WTC11 (cell line): ENCODE measurements at regions not wholly inside any gene's neighbourhood (a gene's known extent, or its start where the extent isn't known, plus 50 kb on each side); places are given as distances from the start of the nearest gene placed in this dataset.
"Not testable (repeated sequence)": the region's sequence is repeated elsewhere in the genome, so short reads cannot be mapped to it uniquely, and the experiment has no call there.

Experiments
- ATAC-seq: fragments of 200-7000 bp; cut with Tn5 transposase; 2 replicates; pipeline ENCODE4 v1.10.0; 2021; ENCODE audit warnings: mild to moderate bottlenecking, moderate library complexity
- CTCF ChIA-PET: fragments of 300-600 bp; sonication (Branson Sonifier 250); formaldehyde crosslinking; loops from one replicate; lab custom pipeline; 2021; ENCODE audit warnings: antibody characterized with exemption; lab: Charles Lee
- POLR2A ChIA-PET: fragments of 350-600 bp; sonication (Branson Sonifier 250); formaldehyde crosslinking; loops from one replicate; lab custom pipeline; 2021; ENCODE audit warnings: antibody characterized with exemption; lab: Charles Lee
- DNase-seq: peaks from one replicate; pipeline ENCODE4 v3.0.0; 2021; ENCODE audit warnings: low spot score
- H3K27ac Mint-ChIP-seq: 2 replicates; pipeline ENCODE4 v1.8.0; 2021; ENCODE audit warnings: mixed read lengths
- H3K27me3 Mint-ChIP-seq: 2 replicates; pipeline ENCODE4 v1.8.0; 2021; ENCODE audit warnings: low read depth, mild to moderate bottlenecking, moderate library complexity, mixed read lengths
- H3K36me3 Mint-ChIP-seq: 2 replicates; pipeline ENCODE4 v1.8.0; 2021; ENCODE audit warnings: mixed read lengths
- H3K4me1 Mint-ChIP-seq: 2 replicates; pipeline ENCODE4 v1.8.0; 2022; ENCODE audit warnings: mixed read lengths
- H3K4me3 Mint-ChIP-seq: 2 replicates; pipeline ENCODE4 v1.8.0; 2021; ENCODE audit warnings: mild to moderate bottlenecking, moderate library complexity, mixed read lengths
- H3K9me3 Mint-ChIP-seq: 2 replicates; pipeline ENCODE4 v1.8.0; 2021; ENCODE audit warnings: mixed read lengths
- ATF6 ChIP-seq: sonication (generic); formaldehyde crosslinking; IDR thresholded peaks from 2 replicates; pipeline ENCODE4 v1.8.1; 2023; ENCODE audit warnings: mild to moderate bottlenecking, missing genetic modification reagents
- ETV6 ChIP-seq: sonication (generic); formaldehyde crosslinking; IDR thresholded peaks from 2 replicates; pipeline ENCODE4 v1.8.1; 2022; ENCODE audit warnings: mild to moderate bottlenecking, missing genetic modification reagents
- FOXK1 ChIP-seq: sonication (generic); formaldehyde crosslinking; IDR thresholded peaks from 2 replicates; pipeline ENCODE4 v1.8.0; 2022; ENCODE audit warnings: mild to moderate bottlenecking, moderate library complexity, missing genetic modification reagents
- FOXP1 ChIP-seq: sonication (generic); formaldehyde crosslinking; IDR thresholded peaks from 2 replicates; pipeline ENCODE4 v1.8.0; 2022; ENCODE audit warnings: missing genetic modification reagents, mild to moderate bottlenecking, moderate library complexity, borderline replicate concordance
- FOXP4 ChIP-seq: sonication (generic); formaldehyde crosslinking; IDR thresholded peaks from 2 replicates; pipeline ENCODE4 v1.8.0; 2022; ENCODE audit warnings: mild to moderate bottlenecking, missing genetic modification reagents
- GABPB1 ChIP-seq: sonication (generic); formaldehyde crosslinking; IDR thresholded peaks from 2 replicates; pipeline ENCODE4 v1.8.1; 2023; ENCODE audit warnings: mild to moderate bottlenecking, missing genetic modification reagents
- IRF1 ChIP-seq: sonication (generic); formaldehyde crosslinking; IDR thresholded peaks from 2 replicates; pipeline ENCODE4 v1.8.0; 2023; ENCODE audit warnings: missing genetic modification reagents
- JUN ChIP-seq: sonication (generic); formaldehyde crosslinking; IDR thresholded peaks from 2 replicates; pipeline ENCODE4 v1.8.0; 2023; ENCODE audit warnings: mild to moderate bottlenecking, missing genetic modification reagents
- NR2C2 ChIP-seq: sonication (generic); formaldehyde crosslinking; IDR thresholded peaks from 2 replicates; pipeline ENCODE4 v1.8.0; 2022; ENCODE audit warnings: mild to moderate bottlenecking, missing genetic modification reagents
- PRRX2 ChIP-seq: fragments of 250-450 bp; sonication (Bioruptor Pico); IDR thresholded peaks from 2 replicates; pipeline ENCODE4 v1.8.0; 2021; ENCODE audit warnings: mild to moderate bottlenecking
- RORB ChIP-seq: fragments of 250-450 bp; sonication (Bioruptor Pico); IDR thresholded peaks from 2 replicates; pipeline ENCODE4 v1.9.0; 2021; ENCODE audit warnings: mild to moderate bottlenecking
- SP1 ChIP-seq: sonication (generic); formaldehyde crosslinking; conservative IDR thresholded peaks from 2 replicates; pipeline ENCODE4 v1.8.1; 2022; ENCODE audit warnings: missing genetic modification reagents
- TP53 ChIP-seq: sonication (generic); formaldehyde crosslinking; IDR thresholded peaks from 2 replicates; pipeline ENCODE4 v1.8.1; 2023; ENCODE audit warnings: mild to moderate bottlenecking, missing genetic modification reagents
- USF2 ChIP-seq: sonication (generic); formaldehyde crosslinking; IDR thresholded peaks from 2 replicates; pipeline ENCODE4 v1.8.1; 2023; ENCODE audit warnings: mild to moderate bottlenecking, missing genetic modification reagents, moderate library complexity
- ZBTB43 ChIP-seq: sonication (generic); formaldehyde crosslinking; IDR thresholded peaks from 2 replicates; pipeline ENCODE4 v1.8.1; 2023; ENCODE audit warnings: mild to moderate bottlenecking, missing genetic modification reagents
- ZNF396 ChIP-seq: fragments of 250-450 bp; sonication (Bioruptor Pico); IDR thresholded peaks from 2 replicates; pipeline ENCODE4 v1.8.0; 2021; ENCODE audit warnings: mild to moderate bottlenecking, moderate library complexity, borderline replicate concordance
- ZNF423 ChIP-seq: fragments of 250-450 bp; sonication (Bioruptor Pico); IDR thresholded peaks from 2 replicates; pipeline ENCODE4 v2.1.2; 2022; ENCODE audit warnings: mild to moderate bottlenecking, moderate library complexity
- ZNF425 ChIP-seq: fragments of 250-450 bp; sonication (Bioruptor Pico); conservative IDR thresholded peaks from 2 replicates; pipeline ENCODE4 v1.9.0; 2021; ENCODE audit warnings: mild to moderate bottlenecking

GRCh38 chr11:86163221-86163876, 81.2 kb upstream of the EED start:
- H3K4me1 Mint-ChIP-seq, CTCF ChIA-PET, ATAC-seq, H3K4me3 Mint-ChIP-seq, POLR2A ChIA-PET, H3K27ac Mint-ChIP-seq, DNase-seq, H3K36me3 Mint-ChIP-seq, H3K9me3 Mint-ChIP-seq, H3K27me3 Mint-ChIP-seq: not testable (repeated sequence)

GRCh38 chr11:86162239-86162638, 82.3 kb upstream of the EED start:
- TF ChIP-seq ETV6 (CRISPR knock-in tag), result no peak
- no peak for TF ChIP-seq IRF1 (CRISPR knock-in tag)
- TF ChIP-seq TP53 (CRISPR knock-in tag), result no peak
- TF ChIP-seq PRRX2 (CRISPR knock-in tag), result no peak
- TF ChIP-seq ZBTB43 (CRISPR knock-in tag), result no peak
- no peak for TF ChIP-seq FOXP1 (CRISPR knock-in tag)
- TF ChIP-seq ZNF423 (CRISPR knock-in tag), result no peak
- TF ChIP-seq USF2 (CRISPR knock-in tag), result no peak
- TF ChIP-seq, all 79 proteins: peak for 0

GRCh38 chr11:86161837-86162236, 82.7 kb upstream of the EED start:
- H3K27me3 Mint-ChIP-seq, result no peaks in the 10 kb centered on the region
- POLR2A ChIA-PET, result interaction anchor here (1.0 kb wide), 1 partner anchor 12 kb away, joined by 5 read pairs; no protein-coding TSS in a partner anchor
- H3K4me3 Mint-ChIP-seq, result no peak overlapping the region

More at GRCh38 chr11:86162239-86162638, 82.3 kb upstream of the EED start:
- peaks cover 5% of the 10 kb centered on the region; the same call in 1 of the 2 replicates for H3K9me3 Mint-ChIP-seq
- no peaks in the 10 kb centered on the region for H3K36me3 Mint-ChIP-seq
- peak; percentile 30; the same call in 1 of the 2 replicates for ATAC-seq
- no peaks in the 10 kb centered on the region for H3K27me3 Mint-ChIP-seq
- no peak overlapping the region for H3K4me3 Mint-ChIP-seq
- H3K27ac Mint-ChIP-seq, result no peak overlapping the region
- POLR2A ChIA-PET, result no interaction called here
- H3K4me1 Mint-ChIP-seq, result peaks cover 13% of the 10 kb centered on the region
- no peak for DNase-seq
- CTCF ChIA-PET, result interaction anchor here (0.9 to 1.3 kb wide), 2 partner anchors 32 to 56 kb away, joined by 4 to 5 read pairs; no protein-coding TSS in a partner anchor

More at GRCh38 chr11:86161837-86162236, 82.7 kb upstream of the EED start:
- Mint-ChIP-seq H3K27ac (no peak overlapping the region), H3K4me1 (peaks cover 13% of the 10 kb centered on the region), H3K9me3 (peaks cover 5% of the 10 kb centered on the region; the same call in 1 of the 2 replicates), H3K36me3 (no peaks in the 10 kb centered on the region)
- CTCF ChIA-PET, result interaction anchor here (0.9 to 1.3 kb wide), 2 partner anchors 32 to 57 kb away, joined by 4 to 5 read pairs; no protein-coding TSS in a partner anchor
- TF ChIP-seq FOXK1 (CRISPR knock-in tag) (no peak), IRF1 (CRISPR knock-in tag) (no peak), GABPB1 (no peak), ZNF425 (no peak), ATF6 (CRISPR knock-in tag) (no peak), RORB (no peak), ZNF396 (no peak), JUN (no peak), FOXP4 (CRISPR knock-in tag) (no peak), SP1 (CRISPR knock-in tag) (no peak), NR2C2 (no peak)
- ATAC-seq (no peak), DNase-seq (no peak)
